ENCODE measurements at regions not wholly inside any gene's neighbourhood (a gene's known extent, or its start where the extent isn't known, plus 50 kb on each side); places are given as distances from the start of the nearest gene placed in this dataset.
"Not testable (repeated sequence)": the region's sequence is repeated elsewhere in the genome, so short reads cannot be mapped to it uniquely, and the experiment has no call there.

DNA sequence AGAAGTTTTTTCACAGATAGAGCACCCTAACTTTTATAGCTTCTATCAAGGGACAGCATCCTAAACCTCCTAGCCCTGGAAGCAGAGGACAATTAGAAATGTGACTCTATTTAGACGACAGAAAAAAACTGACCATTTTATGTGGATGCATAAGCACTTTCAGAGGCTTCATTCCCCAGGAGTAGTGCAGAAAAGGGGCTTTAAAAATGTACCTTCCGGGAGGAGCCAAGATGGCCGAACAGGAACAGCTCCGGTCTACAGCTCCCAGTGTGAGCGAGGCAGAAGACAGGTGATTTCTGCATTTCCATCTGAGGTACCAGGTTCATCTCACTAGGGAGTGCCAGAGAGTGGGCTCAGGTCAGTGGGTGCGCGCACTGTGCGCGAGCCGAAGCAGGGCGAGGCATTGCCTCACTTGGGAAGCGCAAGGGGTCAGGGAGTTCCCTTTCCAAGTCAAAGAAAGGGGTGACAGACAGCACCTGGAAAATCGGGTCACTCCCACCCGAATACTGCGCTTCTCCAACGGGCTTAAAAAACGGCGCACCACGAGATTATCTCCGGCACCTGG lies 416.4 kb upstream of the C1orf87 start:
- not testable (repeated sequence) for DNase-seq

DNA sequence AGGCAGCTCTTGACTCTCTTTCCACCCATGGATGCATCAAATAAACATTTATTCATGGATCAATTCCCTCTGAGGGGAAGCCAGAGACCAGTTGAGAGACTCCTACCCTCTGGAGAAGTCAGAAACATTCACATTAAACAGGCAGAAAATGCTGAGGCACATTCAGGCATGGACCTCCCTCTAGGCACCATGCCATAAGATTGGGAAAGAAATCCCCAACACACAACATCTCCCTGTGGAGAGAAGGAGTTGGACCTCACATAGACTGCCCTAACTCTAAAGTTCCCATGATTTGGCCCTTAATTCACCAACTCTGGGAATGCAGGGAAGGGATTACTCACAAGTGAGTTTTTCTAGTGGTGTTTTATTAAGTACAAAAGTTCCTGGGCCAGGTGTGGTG lies 415.3 kb upstream of the C1orf87 start:
- no peak for DNase-seq

- no peak for DNase-seq
These were observed 414.2 kb upstream of the C1orf87 start for GRCh38 chr1:60487565-60488345.

DNA sequence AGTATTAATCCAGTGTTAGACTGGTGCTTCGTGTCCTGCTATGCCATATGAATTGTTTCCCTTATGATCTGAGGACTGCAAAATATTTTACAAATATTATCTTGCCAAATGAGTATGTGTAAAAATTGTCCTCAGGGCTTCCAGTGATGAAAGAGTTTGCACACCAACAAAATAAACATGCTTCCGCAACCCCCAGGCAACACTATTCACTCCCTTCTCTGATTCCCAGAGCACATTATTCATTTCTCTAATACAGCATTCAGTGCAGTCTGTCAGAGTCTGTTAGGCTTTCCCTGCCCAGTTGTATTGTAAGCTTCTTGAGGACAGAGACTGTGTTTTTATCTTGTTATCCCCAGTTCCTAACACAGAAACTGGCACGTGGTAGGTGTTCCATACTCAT lies 409.9 kb upstream of the C1orf87 start:
- no peak for DNase-seq

DNA sequence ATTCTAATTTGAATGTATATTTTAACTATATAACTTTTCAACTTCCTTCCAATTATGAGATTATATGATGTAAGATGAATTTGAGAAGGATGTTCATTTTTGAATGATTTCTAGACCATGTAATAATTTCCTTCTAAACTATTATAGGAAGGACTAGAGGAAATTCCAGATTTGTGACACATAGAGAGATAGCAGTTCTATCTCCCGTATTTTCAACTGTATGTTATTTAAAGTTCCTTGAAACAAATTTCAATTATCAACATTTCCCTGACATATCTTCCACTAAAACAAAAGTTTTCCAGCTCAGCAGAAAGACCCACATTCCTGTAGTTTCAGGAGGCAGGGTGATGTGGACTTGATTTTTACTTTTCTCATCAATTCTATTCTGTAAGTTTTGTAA lies 396.7 kb upstream of the C1orf87 start:
- DNase-seq = no peak

- DNase-seq = no peak
These were observed 390.2 kb upstream of the C1orf87 start for GRCh38 chr1:60463786-60464185.

DNA sequence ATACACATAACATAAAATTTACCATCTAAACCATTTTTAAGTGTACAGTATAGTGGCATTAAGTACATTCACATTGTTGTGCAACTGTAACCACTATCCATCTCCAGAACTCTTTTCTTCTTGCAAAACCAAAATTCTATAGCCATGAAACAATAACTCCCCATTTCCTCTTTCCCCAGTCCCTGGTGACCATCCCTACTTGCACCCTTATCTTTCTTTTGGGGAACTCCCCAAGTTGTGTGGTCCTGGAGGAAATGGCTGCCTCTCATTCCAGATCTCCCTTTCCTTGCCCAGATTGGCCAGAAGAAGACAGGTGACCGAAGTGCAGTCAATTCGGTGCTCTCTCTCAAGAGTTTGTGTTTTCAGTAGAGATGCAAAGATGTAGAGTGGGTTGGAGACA lies 389.6 kb upstream of the C1orf87 start:
- no peak for DNase-seq

GRCh38 chr1:60461925-60462595 lies 388.5 kb upstream of the C1orf87 start:
- DNase-seq = no peak

DNA sequence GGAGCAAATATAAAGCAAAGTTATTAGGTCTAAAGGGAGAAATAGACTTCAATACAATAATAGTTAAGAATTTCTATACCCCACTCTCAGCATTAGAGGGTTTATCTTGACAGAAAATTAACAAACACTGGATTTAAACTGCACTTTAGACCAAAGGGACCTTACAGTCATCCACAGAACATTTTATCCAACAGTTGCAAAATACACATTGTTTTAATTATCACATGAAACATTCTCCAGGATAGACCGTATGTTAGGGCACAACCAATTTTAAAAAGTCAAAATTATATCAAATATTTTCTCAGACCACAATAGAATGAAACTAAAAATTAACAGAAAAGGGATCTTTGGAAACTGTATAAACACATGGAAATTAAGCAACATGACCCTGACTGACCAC lies 384.5 kb upstream of the C1orf87 start:
- DNase-seq = no peak

- DNase-seq = no peak
These were observed 376.3 kb upstream of the C1orf87 start for GRCh38 chr1:60449876-60450275.

- DNase-seq = no peak
These were observed 375.3 kb upstream of the C1orf87 start for GRCh38 chr1:60448850-60449249.

DNA sequence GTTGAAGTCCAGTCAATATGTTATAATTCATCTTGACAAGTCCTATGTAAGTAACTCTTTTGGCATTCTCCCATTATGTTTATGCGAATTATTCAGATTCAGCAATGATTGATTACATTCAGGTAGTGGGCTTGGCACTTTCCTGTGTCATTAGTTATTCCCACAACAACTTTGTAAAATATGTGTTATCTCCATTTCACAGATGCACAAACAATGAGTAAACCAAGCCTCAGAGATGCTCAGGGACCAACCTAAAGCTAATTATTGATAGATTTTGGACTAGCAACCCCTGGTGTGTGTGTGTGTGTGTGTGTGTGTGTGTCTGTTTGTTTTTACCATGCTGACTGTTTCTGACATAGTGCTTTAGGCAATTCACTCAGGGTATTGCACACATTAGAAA lies 371.1 kb upstream of the C1orf87 start:
- DNase-seq = no peak

DNA sequence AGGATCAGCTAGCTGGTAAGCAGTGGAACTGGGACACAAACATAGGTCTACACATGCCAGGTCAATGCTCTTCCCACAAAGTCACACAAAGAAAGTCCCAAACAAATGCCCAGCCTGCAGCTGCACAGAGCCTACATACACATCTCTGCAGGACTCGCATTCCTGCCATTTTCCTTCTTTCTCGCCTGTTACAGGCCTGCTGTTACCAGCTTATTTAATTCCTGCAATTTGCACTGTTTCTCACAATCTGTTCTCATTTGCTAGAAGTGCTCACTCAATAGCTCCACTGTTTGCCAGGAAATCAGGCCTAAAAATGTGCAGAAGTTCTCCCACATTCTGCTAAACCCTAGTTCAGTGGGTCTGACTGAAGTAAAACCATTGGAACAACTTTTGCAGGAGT lies 362.6 kb upstream of the C1orf87 start:
- no peak for DNase-seq

- DNase-seq = no peak
These were observed 358.0 kb upstream of the C1orf87 start for GRCh38 chr1:60431593-60431992.

DNA sequence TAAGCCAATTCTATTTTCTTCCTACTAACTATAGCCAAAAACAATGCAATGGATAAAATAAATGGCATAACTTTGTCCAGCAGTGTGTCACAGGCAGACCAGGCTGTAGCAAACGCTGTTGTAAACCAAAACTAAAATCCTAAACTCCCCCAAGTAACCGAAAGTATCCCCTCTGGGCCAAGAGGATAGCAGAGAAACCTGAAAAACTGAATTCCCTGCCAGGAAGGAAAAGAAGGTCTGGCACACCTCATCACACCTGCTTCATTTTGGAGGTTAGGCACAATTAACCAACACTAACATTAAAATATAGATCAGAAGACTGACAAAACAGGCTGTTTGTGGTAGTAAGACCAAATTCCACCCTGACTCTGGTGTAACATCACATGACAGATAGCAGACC lies 356.8 kb upstream of the C1orf87 start:
- no peak for DNase-seq

GRCh38 chr1:60428127-60428526 lies 354.6 kb upstream of the C1orf87 start:
- DNase-seq = no peak

- no peak for DNase-seq
These were observed 354.1 kb upstream of the C1orf87 start for GRCh38 chr1:60427701-60428100.

- no peak for DNase-seq
These were observed 353.6 kb upstream of the C1orf87 start for GRCh38 chr1:60427194-60427593.

DNA sequence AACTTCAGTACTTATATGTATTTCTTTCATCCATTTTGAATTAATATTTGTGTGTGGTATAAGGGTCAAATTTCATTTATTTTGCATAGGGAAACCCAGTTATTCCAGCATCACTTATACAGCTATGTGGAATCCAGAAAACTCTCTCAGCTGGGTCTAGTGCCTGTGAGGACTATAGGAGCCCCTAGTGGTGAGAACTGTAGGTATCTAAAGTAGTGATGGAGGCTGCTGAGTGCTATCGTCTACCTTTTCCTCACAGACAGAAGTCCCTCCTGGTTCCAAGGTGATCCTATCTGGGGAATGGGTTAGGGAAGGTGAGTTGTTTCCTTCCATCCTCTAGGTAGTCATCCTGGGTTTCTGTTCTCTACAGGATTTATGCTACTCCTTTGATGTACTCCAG lies 352.0 kb upstream of the C1orf87 start:
- DNase-seq = peak; percentile 12

DNA sequence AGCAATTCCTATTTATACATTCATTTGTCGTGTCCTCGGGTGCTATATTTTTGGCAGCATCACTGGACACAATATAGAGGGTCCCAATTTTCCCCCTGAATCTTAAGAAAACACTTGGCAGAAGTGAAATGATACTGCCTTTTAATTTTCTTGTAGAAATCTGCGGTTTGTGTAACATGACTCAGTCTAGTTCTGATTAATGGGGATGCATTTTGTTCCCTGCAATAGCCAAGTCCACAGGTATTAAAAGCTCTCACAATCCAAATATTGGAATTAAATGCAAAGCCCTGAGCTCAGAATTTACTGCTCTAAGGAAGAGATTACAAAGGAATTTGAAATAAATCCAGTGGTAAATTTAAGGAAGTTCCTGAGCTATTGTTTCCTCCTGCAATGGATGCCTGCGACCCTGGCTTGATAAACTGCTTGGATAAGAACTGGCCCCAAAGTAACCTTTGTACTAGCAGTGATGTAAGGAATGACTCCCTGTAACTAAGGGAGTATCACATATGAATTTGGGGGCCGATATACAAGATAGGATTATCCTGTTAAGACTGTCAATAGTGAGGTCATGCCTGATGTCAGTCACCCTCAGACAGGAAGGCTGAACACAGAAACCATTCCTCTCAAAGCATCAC lies 349.7 kb upstream of the C1orf87 start:
- DNase-seq = no peak

DNA sequence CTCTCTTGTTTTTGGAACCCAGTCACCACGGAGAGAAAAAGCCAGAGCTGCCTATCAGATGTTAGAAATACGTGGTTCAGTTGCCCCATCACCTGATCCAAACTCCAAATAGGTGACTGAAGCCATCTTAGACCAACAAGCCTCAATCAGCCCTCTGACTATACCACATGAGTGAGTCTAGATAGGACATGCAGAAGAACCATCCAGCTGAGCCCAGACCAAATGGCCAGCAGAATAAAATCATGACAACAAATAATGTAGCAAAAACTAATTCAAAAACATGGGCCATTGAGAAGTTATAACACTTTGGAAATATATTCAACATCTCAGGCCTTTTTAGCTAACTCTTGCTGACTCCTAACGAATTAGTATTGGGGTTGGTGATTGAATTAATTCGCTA lies 348.4 kb upstream of the C1orf87 start:
- DNase-seq = no peak

DNA sequence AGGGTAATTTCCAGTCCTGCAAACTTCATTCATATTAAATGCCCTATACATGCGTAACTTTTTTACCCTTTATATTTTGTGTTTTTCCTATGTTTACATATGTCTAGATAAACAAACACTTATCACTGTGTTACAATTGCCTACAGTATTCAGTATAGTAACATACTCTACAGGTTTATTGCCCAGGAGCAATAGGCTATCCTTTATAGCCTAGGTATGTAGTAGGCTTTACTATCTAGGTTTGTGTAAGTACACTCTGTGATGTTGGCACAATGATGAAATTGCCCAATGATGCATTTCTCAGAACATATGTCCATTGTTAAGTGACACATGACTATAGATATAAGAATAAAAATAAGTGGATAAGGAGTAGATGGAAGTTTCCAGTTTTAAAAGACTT lies 345.5 kb upstream of the C1orf87 start:
- no peak for DNase-seq

GRCh38 chr1:60415696-60416095 lies 342.1 kb upstream of the C1orf87 start:
- DNase-seq = no peak

GRCh38 chr1:60413091-60413490 lies 339.5 kb upstream of the C1orf87 start:
- DNase-seq = no peak

All from NCI-H1694 (cell line).